ENCODE measurements at regions not wholly inside any gene's neighbourhood (a gene's known extent, or its start where the extent isn't known, plus 50 kb on each side); places are given as distances from the start of the nearest gene placed in this dataset.
"Not testable (repeated sequence)": the region's sequence is repeated elsewhere in the genome, so short reads cannot be mapped to it uniquely, and the experiment has no call there.

GRCh38 chr6:28810659-28811053 lies 113.1 kb downstream of the TRIM27 start:
- DNase-seq (ENCODE audit: extremely low read depth in 1 of 11, low read depth in 9 of 11, low spot score in 4 of 11), result no peak

- no peak for DNase-seq (ENCODE audit: extremely low read depth in 1 of 11, low read depth in 9 of 11, low spot score in 4 of 11)
Measured at GRCh38 chr6:28811873-28812272, 111.9 kb downstream of the TRIM27 start.

- no peak for DNase-seq (ENCODE audit: extremely low read depth in 1 of 11, low read depth in 9 of 11, low spot score in 4 of 11)
Measured at GRCh38 chr6:28812778-28813569, 110.8 kb downstream of the TRIM27 start.

GRCh38 chr6:28814032-28814976 lies 109.5 kb downstream of the TRIM27 start:
- no peak for DNase-seq (ENCODE audit: extremely low read depth in 1 of 11, low read depth in 9 of 11, low spot score in 4 of 11)

GRCh38 chr6:28816339-28816908 lies 107.4 kb downstream of the TRIM27 start:
- no peak for DNase-seq (ENCODE audit: extremely low read depth in 1 of 11, low read depth in 9 of 11, low spot score in 4 of 11)

- no peak for DNase-seq (ENCODE audit: extremely low read depth in 1 of 11, low read depth in 9 of 11, low spot score in 4 of 11)
Measured at GRCh38 chr6:28816909-28817807, 106.6 kb downstream of the TRIM27 start.

- DNase-seq (ENCODE audit: extremely low read depth in 1 of 11, low read depth in 9 of 11, low spot score in 4 of 11), result no peak
Measured at GRCh38 chr6:28817808-28818145, 106.0 kb downstream of the TRIM27 start.

GRCh38 chr6:28824793-28825731 lies 98.7 kb downstream of the TRIM27 start:
- DNase-seq (ENCODE audit: extremely low read depth in 1 of 11, low read depth in 9 of 11, low spot score in 4 of 11), result no peak

- DNase-seq (ENCODE audit: extremely low read depth in 1 of 11, low read depth in 9 of 11, low spot score in 4 of 11), result no peak
Measured at GRCh38 chr6:28825732-28826293, 98.0 kb downstream of the TRIM27 start.

- not testable (repeated sequence) for DNase-seq (ENCODE audit: extremely low read depth in 1 of 11, low read depth in 9 of 11, low spot score in 4 of 11)
Measured at GRCh38 chr6:28831683-28832082, 92.1 kb downstream of the TRIM27 start.

GRCh38 chr6:28836703-28837102 lies 87.1 kb downstream of the TRIM27 start:
- DNase-seq (ENCODE audit: extremely low read depth in 1 of 11, low read depth in 9 of 11, low spot score in 4 of 11), result not testable (repeated sequence)

GRCh38 chr6:28838289-28838633 lies 85.5 kb downstream of the TRIM27 start:
- DNase-seq (ENCODE audit: extremely low read depth in 1 of 11, low read depth in 9 of 11, low spot score in 4 of 11), result peak in 10 of 11 donors; percentile 64 to 86 (median 74)

GRCh38 chr6:28838634-28839442 lies 84.9 kb downstream of the TRIM27 start:
- DNase-seq (ENCODE audit: extremely low read depth in 1 of 11, low read depth in 9 of 11, low spot score in 4 of 11), result peak; percentile 41 to 82 (median 72)

GRCh38 chr6:28839443-28840120 lies 84.2 kb downstream of the TRIM27 start:
- DNase-seq (ENCODE audit: extremely low read depth in 1 of 11, low read depth in 9 of 11, low spot score in 4 of 11), result no peak

GRCh38 chr6:28841290-28841689 lies 82.5 kb downstream of the TRIM27 start:
- DNase-seq (ENCODE audit: extremely low read depth in 1 of 11, low read depth in 9 of 11, low spot score in 4 of 11), result no peak

GRCh38 chr6:28848756-28849155 lies 75.0 kb downstream of the TRIM27 start:
- DNase-seq (ENCODE audit: extremely low read depth in 1 of 11, low read depth in 9 of 11, low spot score in 4 of 11), result not testable (repeated sequence)
